ENCODE measurements at regions not wholly inside any gene's neighbourhood (a gene's known extent, or its start where the extent isn't known, plus 50 kb on each side); places are given as distances from the start of the nearest gene placed in this dataset.
"Not testable (repeated sequence)": the region's sequence is repeated elsewhere in the genome, so short reads cannot be mapped to it uniquely, and the experiment has no call there.

GRCh38 chr13:89406096-89406495 lies 1734.9 kb downstream of the SLITRK5 start:
- H4K20me1 ChIP-seq (replicated peaks; ENCODE audit: control insufficient read depth, insufficient read depth, low read length); DNase-seq (ENCODE audit: extremely low read depth in 1 of 4, low spot score in 3 of 4); H3K4me3 ChIP-seq; H3K4me1 ChIP-seq (replicated peaks in 1 of 2; ENCODE audit: control insufficient read depth in 2 of 2, insufficient read depth in 2 of 2, low read length in 2 of 2); BruUV-seq (replicated peaks); H3K27ac ChIP-seq (ENCODE audit: extremely low read depth, low read depth, low read length); FAIRE-seq; H2AFZ ChIP-seq (ENCODE audit: low read depth, low read length); H3K9me1 ChIP-seq (ENCODE audit: control insufficient read depth, insufficient read depth, low read length); ATAC-seq; CTCF ChIA-PET (ENCODE audit: low intra/inter-chr PET ratio); H3K36me3 ChIP-seq (ENCODE audit: control insufficient read depth, insufficient read depth, low read length); in situ Hi-C loops (cut with MboI); H3K9ac ChIP-seq (ENCODE audit: insufficient read depth in 1 of 2, low read depth in 2 of 2, low read length in 2 of 2); H3K27me3 ChIP-seq (ENCODE audit: control insufficient read depth in 2 of 2, insufficient read depth in 2 of 2, low read length in 2 of 2); H3K9me3 ChIP-seq (replicated peaks; ENCODE audit: control insufficient read depth, insufficient read depth, low read depth, low read length); H3K79me2 ChIP-seq (ENCODE audit: control insufficient read depth, insufficient read depth, low read length); intact Hi-C loops (cut with micrococcal nuclease); H3K4me2 ChIP-seq (ENCODE audit: insufficient read depth, low read length); POLR2A ChIA-PET: not testable (repeated sequence)
- WGBS (ENCODE audit: insufficient coverage, low coverage, missing lambda C conversion rate): 0% methylated on average over 6 of the region's 6 CpGs

- H3K4me2 ChIP-seq (ENCODE audit: insufficient read depth, low read length): no peak overlapping the region
- H3K27ac ChIP-seq (ENCODE audit: extremely low read depth, low read depth, low read length): no peak overlapping the region
- ChIA-PET POLR2A (no interaction called here), CTCF (ENCODE audit: low intra/inter-chr PET ratio) (no interaction called here)
- intact Hi-C loops (cut with micrococcal nuclease): no loop called here
- H4K20me1 ChIP-seq (replicated peaks; ENCODE audit: control insufficient read depth, insufficient read depth, low read length): no peaks in the 10 kb centered on the region
- in situ Hi-C loops (cut with MboI): no loop called here
- no peak overlapping the region for H2AFZ ChIP-seq (ENCODE audit: low read depth, low read length)
- H3K4me3 ChIP-seq: no peak overlapping the region
- no peaks in the 10 kb centered on the region for H3K4me1 ChIP-seq (replicated peaks in 1 of 2; ENCODE audit: control insufficient read depth in 2 of 2, insufficient read depth in 2 of 2, low read length in 2 of 2)
- no TSS peak for BruUV-seq (replicated peaks)
- no peaks in the 10 kb centered on the region for H3K36me3 ChIP-seq (ENCODE audit: control insufficient read depth, insufficient read depth, low read length)
- no peak overlapping the region for H3K9ac ChIP-seq (ENCODE audit: insufficient read depth in 1 of 2, low read depth in 2 of 2, low read length in 2 of 2)
- FAIRE-seq (no peak), DNase-seq (ENCODE audit: extremely low read depth in 1 of 4, low spot score in 3 of 4) (no peak), ATAC-seq (no peak)
- H3K9me1 ChIP-seq (ENCODE audit: control insufficient read depth, insufficient read depth, low read length): no peaks in the 10 kb centered on the region
- H3K27me3 ChIP-seq (ENCODE audit: control insufficient read depth in 2 of 2, insufficient read depth in 2 of 2, low read length in 2 of 2): no peaks in the 10 kb centered on the region
- no peaks in the 10 kb centered on the region for H3K9me3 ChIP-seq (replicated peaks; ENCODE audit: control insufficient read depth, insufficient read depth, low read depth, low read length)
- no peaks in the 10 kb centered on the region for H3K79me2 ChIP-seq (ENCODE audit: control insufficient read depth, insufficient read depth, low read length)
- WGBS (ENCODE audit: insufficient coverage, low coverage, missing lambda C conversion rate): 0% methylated on average over 4 of the region's 4 CpGs
- no peak for TF ChIP-seq CREM (IDR thresholded peaks at IDR 0.05; ENCODE audit: low read depth)
- TF ChIP-seq MTA3 (IDR thresholded peaks at IDR 0.05; ENCODE audit: borderline replicate concordance): no peak
- TF ChIP-seq ZNF282 (CRISPR knock-in tag; IDR thresholded peaks at IDR 0.05): no peak
- TF ChIP-seq ERF (CRISPR knock-in tag; IDR thresholded peaks at IDR 0.05): no peak
- no peak for TF ChIP-seq ZNF146 (CRISPR knock-in tag; IDR thresholded peaks at IDR 0.05; ENCODE audit: unreplicated experiment)
- no peak for TF ChIP-seq E2F8 (IDR thresholded peaks at IDR 0.05; ENCODE audit: low read depth, partially characterized antibody)
- no peak for TF ChIP-seq IRF1 (CRISPR knock-in tag; IDR thresholded peaks at IDR 0.05; ENCODE audit: borderline replicate concordance)
- no peak for TF ChIP-seq RFX5 (IDR thresholded peaks at IDR 0.05; ENCODE audit: low read depth, low read length)
- TF ChIP-seq CTCF (IDR thresholded peaks at IDR 0.05 in 2 of 3, conservative IDR thresholded peaks at IDR 0.05 in 1 of 3; ENCODE audit: insufficient read depth in 2 of 3, low read depth in 1 of 3, low read length in 3 of 3): no peak
- TF ChIP-seq POLR3G (IDR thresholded peaks at IDR 0.05; ENCODE audit: extremely low read depth, insufficient read length, insufficient replicate concordance): no peak
Measured at GRCh38 chr13:89407357-89407756, 1736.2 kb downstream of the SLITRK5 start.

Data from K562 (cell line).